Parathyroid adenoma (tissue), 2 donors: ENCODE measurements at regions not wholly inside any gene's neighbourhood (a gene's known extent, or its start where the extent isn't known, plus 50 kb on each side); places are given as distances from the start of the nearest gene placed in this dataset.

Source experiments
- H2AFZ ChIP-seq: fragments of 300-600 bp; sonication (generic); one replicate; pipeline ENCODE4 v1.7.0; 2017; ENCODE audit warnings: antibody characterized with exemption, mild to moderate bottlenecking
- H3K27ac ChIP-seq: fragments of 300-600 bp; sonication (generic); one replicate; pipeline ENCODE4 v1.7.0; 2017
- H3K27me3 ChIP-seq: fragments of 300-600 bp; sonication (generic); one replicate; pipeline ENCODE4 v1.7.0; 2017; ENCODE audit warnings: low read length; ENCODE audit not compliant: control insufficient read depth, insufficient read depth
- H3K36me3 ChIP-seq: fragments of 300-600 bp; sonication (generic); one replicate; pipeline ENCODE4 v1.7.0; 2017; ENCODE audit warnings: low read length; ENCODE audit not compliant: control insufficient read depth, insufficient read depth
- H3K4me1 ChIP-seq: fragments of 300-600 bp; sonication (generic); one replicate; pipeline ENCODE4 v1.7.0; 2017; ENCODE audit warnings: control low read depth
- H3K4me2 ChIP-seq: fragments of 300-600 bp; sonication (generic); one replicate; pipeline ENCODE4 v1.7.0; 2017; ENCODE audit warnings: low read length
- H3K4me3 ChIP-seq: fragments of 300-600 bp; sonication (generic); one replicate; pipeline ENCODE4 v1.7.0; 2017; ENCODE audit warnings: low read depth, low read length
- H3K79me2 ChIP-seq: fragments of 300-600 bp; sonication (generic); one replicate; pipeline ENCODE4 v1.7.0; 2017; ENCODE audit warnings: control low read depth
- H3K9ac ChIP-seq: fragments of 300-600 bp; sonication (generic); one replicate; pipeline ENCODE4 v1.7.0; 2017; ENCODE audit warnings: mild to moderate bottlenecking
- H3K9me3 ChIP-seq: fragments of 300-600 bp; sonication (generic); one replicate; pipeline ENCODE4 v1.7.0; 2017; ENCODE audit warnings: low read length; ENCODE audit not compliant: control insufficient read depth
- CTCF ChIP-seq: fragments of 300-600 bp; sonication (generic); IDR thresholded peaks from one replicate; pipeline ENCODE4 v1.7.0; 2017; ENCODE audit warnings: antibody characterized with exemption, mild to moderate bottlenecking
- donor health status: primary hyperparathyroidism.

- Histone ChIP-seq H3K4me3 (no peak overlapping the region), H3K4me1 (no peaks in the 10 kb centered on the region), H3K27me3 (no peaks in the 10 kb centered on the region), H3K79me2 (no peaks in the 10 kb centered on the region), H2AFZ (no peak overlapping the region), H3K4me2 (no peak overlapping the region), H3K9me3 (no peaks in the 10 kb centered on the region), H3K36me3 (no peaks in the 10 kb centered on the region), H3K9ac (no peak overlapping the region), H3K27ac (no peak overlapping the region)
- TF ChIP-seq CTCF, result no peak
Observed at GRCh38 chr10:9003122-9003521, 948.6 kb downstream of the GATA3 start.

- H3K4me3 ChIP-seq, result no peak overlapping the region
- H3K27ac ChIP-seq, result no peak overlapping the region
- H3K4me2 ChIP-seq, result no peak overlapping the region
- H3K4me1 ChIP-seq, result no peaks in the 10 kb centered on the region
- H3K36me3 ChIP-seq, result no peaks in the 10 kb centered on the region
- H3K27me3 ChIP-seq, result no peaks in the 10 kb centered on the region
- no peak overlapping the region for H3K9ac ChIP-seq
- no peak overlapping the region for H2AFZ ChIP-seq
- no peaks in the 10 kb centered on the region for H3K79me2 ChIP-seq
- no peaks in the 10 kb centered on the region for H3K9me3 ChIP-seq
- TF ChIP-seq CTCF, result no peak
Observed at GRCh38 chr10:9004736-9005135, 950.2 kb downstream of the GATA3 start.

GRCh38 chr10:9009505-9009904, 955.0 kb downstream of the GATA3 start:
- no peaks in the 10 kb centered on the region for H3K9me3 ChIP-seq
- H3K4me2 ChIP-seq, result no peak overlapping the region
- no peak overlapping the region for H3K9ac ChIP-seq
- no peaks in the 10 kb centered on the region for H3K36me3 ChIP-seq
- H2AFZ ChIP-seq, result no peak overlapping the region
- TF ChIP-seq CTCF, result no peak
- no peak overlapping the region for H3K4me3 ChIP-seq
- H3K27me3 ChIP-seq, result no peaks in the 10 kb centered on the region
- no peaks in the 10 kb centered on the region for H3K79me2 ChIP-seq
- no peaks in the 10 kb centered on the region for H3K4me1 ChIP-seq
- H3K27ac ChIP-seq, result no peak overlapping the region

- Histone ChIP-seq H2AFZ (no peak overlapping the region), H3K79me2 (no peaks in the 10 kb centered on the region), H3K27me3 (no peaks in the 10 kb centered on the region), H3K4me3 (no peak overlapping the region), H3K9me3 (no peaks in the 10 kb centered on the region), H3K9ac (no peak overlapping the region), H3K36me3 (no peaks in the 10 kb centered on the region), H3K4me1 (no peaks in the 10 kb centered on the region), H3K27ac (no peak overlapping the region), H3K4me2 (no peak overlapping the region)
- TF ChIP-seq CTCF, result no peak
Observed at GRCh38 chr10:9010093-9010492, 955.6 kb downstream of the GATA3 start.

GRCh38 chr10:9010931-9011670, 956.6 kb downstream of the GATA3 start:
- H3K4me1 ChIP-seq, result no peaks in the 10 kb centered on the region
- no peak overlapping the region for H3K4me3 ChIP-seq
- no peak overlapping the region for H3K9ac ChIP-seq
- H3K4me2 ChIP-seq, result no peak overlapping the region
- no peaks in the 10 kb centered on the region for H3K9me3 ChIP-seq
- H3K27ac ChIP-seq, result no peak overlapping the region
- H3K36me3 ChIP-seq, result no peaks in the 10 kb centered on the region
- no peak overlapping the region for H2AFZ ChIP-seq
- H3K79me2 ChIP-seq, result no peaks in the 10 kb centered on the region
- H3K27me3 ChIP-seq, result no peaks in the 10 kb centered on the region
- TF ChIP-seq CTCF, result no peak
